Fibroblast of the aortic adventitia (primary cell): ENCODE measurements at regions not wholly inside any gene's neighbourhood (a gene's known extent, or its start where the extent isn't known, plus 50 kb on each side); places are given as distances from the start of the nearest gene placed in this dataset.

Experiments
- DNase-seq: peaks from one replicate; pipeline ENCODE4 v3.0.0-alpha.2; 2010; ENCODE audit warnings: low read depth
- H3K4me3 ChIP-seq: 2 replicates; pipeline ENCODE4 v1.5.1; 2011; ENCODE audit warnings: low read depth, mild to moderate bottlenecking, control low read depth, low read length, moderate library complexity
- CTCF ChIP-seq: IDR thresholded peaks from 2 replicates; pipeline ENCODE4 v1.5.1; 2011; ENCODE audit warnings: mild to moderate bottlenecking, low read length, control low read depth, inconsistent platforms; ENCODE audit not compliant: insufficient read depth

- no peak for TF ChIP-seq CTCF
- DNase-seq = no peak
Measured at GRCh38 chr11:135033540-135033939, 621.5 kb upstream of the B3GAT1 start.

GRCh38 chr11:135031205-135031989, 619.4 kb upstream of the B3GAT1 start:
- no peak overlapping the region for H3K4me3 ChIP-seq
- no peak for DNase-seq
- TF ChIP-seq CTCF = no peak

More at GRCh38 chr11:135033540-135033939, 621.5 kb upstream of the B3GAT1 start:
- no peak overlapping the region for H3K4me3 ChIP-seq

- no peak overlapping the region for H3K4me3 ChIP-seq
- peak; percentile 26 for DNase-seq
- no peak for TF ChIP-seq CTCF
Measured at GRCh38 chr11:135027461-135027860, 615.4 kb upstream of the B3GAT1 start.

GRCh38 chr11:135023499-135023898, 611.5 kb upstream of the B3GAT1 start:
- no peak for TF ChIP-seq CTCF
- no peak for DNase-seq
- H3K4me3 ChIP-seq = no peak overlapping the region

- no peak overlapping the region for H3K4me3 ChIP-seq
- DNase-seq = no peak
- no peak for TF ChIP-seq CTCF
Measured at GRCh38 chr11:135022454-135022853, 610.4 kb upstream of the B3GAT1 start.

GRCh38 chr11:135019899-135020298, 607.9 kb upstream of the B3GAT1 start:
- no peak overlapping the region for H3K4me3 ChIP-seq
- DNase-seq = no peak
- no peak for TF ChIP-seq CTCF
